OCI-LY7 (cell line): ENCODE measurements at regions not wholly inside any gene's neighbourhood (a gene's known extent, or its start where the extent isn't known, plus 50 kb on each side); places are given as distances from the start of the nearest gene placed in this dataset.

ENCODE experiments used
- BruUV-seq: library from RNA; stranded (reverse); fragments of 400-500 nt; replicated peaks from 2 replicates; lab custom pipeline; 2021; lab: Mats Ljungman, UMichigan
- CTCF ChIA-PET: fragments of 300-600 bp; sonication (Branson Sonifier 250); formaldehyde crosslinking; loops from one replicate; lab custom pipeline; 2022; ENCODE audit warnings: antibody characterized with exemption; ENCODE audit not compliant: unreplicated experiment; lab: Charles Lee
- POLR2A ChIA-PET: fragments of 300-600 bp; sonication (Branson Sonifier 250); formaldehyde crosslinking; loops from one replicate; lab custom pipeline; 2022; ENCODE audit warnings: antibody characterized with exemption; lab: Charles Lee
- DNase-seq: peaks from one replicate; pipeline ENCODE4 v3.0.0-alpha.2; 2015; ENCODE audit warnings: low spot score
- H2AFZ ChIP-seq: fragments of 200-600 bp; sonication (generic), shearing (Covaris generic); 2 replicates; pipeline ENCODE4 v1.6.1; 2014; ENCODE audit warnings: mild to moderate bottlenecking, antibody characterized with exemption, low read length, moderate library complexity
- H3K27ac ChIP-seq: fragments of 200-600 bp; sonication (generic); 2 replicates; pipeline ENCODE4 v1.5.1; 2014; ENCODE audit warnings: mixed run types, low read depth, mild to moderate bottlenecking, moderate library complexity, low read length, inconsistent platforms; ENCODE audit not compliant: poor library complexity, severe bottlenecking
- H3K36me3 ChIP-seq: fragments of 200-600 bp; sonication (generic); 2 replicates; pipeline ENCODE4 v1.6.1; 2014; ENCODE audit warnings: mild to moderate bottlenecking, antibody characterized with exemption, low read length, moderate library complexity, mixed read lengths; ENCODE audit not compliant: insufficient read depth
- H3K4me1 ChIP-seq: fragments of 200-600 bp; sonication (generic); 2 replicates; pipeline ENCODE4 v1.5.1; 2014; ENCODE audit warnings: mild to moderate bottlenecking, low read length; ENCODE audit not compliant: insufficient read depth, poor library complexity, severe bottlenecking
- H3K4me2 ChIP-seq: fragments of 200-600 bp; sonication (generic); 2 replicates; pipeline ENCODE4 v1.6.1; 2014; ENCODE audit warnings: mild to moderate bottlenecking, low read length
- H3K4me3 ChIP-seq: fragments of 200-600 bp; sonication (generic); 2 replicates; pipeline ENCODE4 v1.5.1; 2014; ENCODE audit warnings: mild to moderate bottlenecking, low read depth, low read length; ENCODE audit not compliant: poor library complexity, severe bottlenecking
- H3K79me2 ChIP-seq: fragments of 200-600 bp; sonication (generic); 2 replicates; pipeline ENCODE4 v1.6.1; 2016; ENCODE audit warnings: low read depth, mild to moderate bottlenecking, low read length, moderate library complexity, mixed read lengths; ENCODE audit not compliant: insufficient read depth
- H3K9me2 ChIP-seq: fragments of 200-600 bp; sonication (generic); 2 replicates; pipeline ENCODE4 v1.6.1; 2016; ENCODE audit warnings: mild to moderate bottlenecking, low read length, mixed read lengths; ENCODE audit not compliant: insufficient read depth
- H3K9me3 ChIP-seq: fragments of 200-600 bp; sonication (generic); 2 replicates; pipeline ENCODE4 v1.6.1; 2014; ENCODE audit warnings: mild to moderate bottlenecking, mixed run types, low read length, mixed read lengths
- H4K20me1 ChIP-seq: fragments of 200-600 bp; sonication (generic); 2 replicates; pipeline ENCODE4 v1.6.1; 2014; ENCODE audit warnings: mild to moderate bottlenecking, antibody characterized with exemption, low read length, moderate library complexity, mixed read lengths; ENCODE audit not compliant: insufficient read depth
- CTCF ChIP-seq: fragments of 200-600 bp; sonication (generic); conservative IDR thresholded peaks from 2 replicates; pipeline ENCODE4 v1.5.1; 2014; ENCODE audit warnings: mild to moderate bottlenecking, antibody characterized with exemption, low read length, moderate library complexity, mixed read lengths
- EZH2phosphoT487 ChIP-seq: fragments of 200-600 bp; sonication (generic); IDR thresholded peaks from 2 replicates; pipeline ENCODE4 v1.6.1; 2018; ENCODE audit warnings: low read depth, borderline replicate concordance, mild to moderate bottlenecking, mixed run types, antibody characterized with exemption, low read length, moderate library complexity, mixed read lengths
- intact Hi-C: fragments of 100-400 bp; cut with micrococcal nuclease; formaldehyde crosslinking; loops from one replicate; pipeline ENCODE4 v1.10.0; 2022; ENCODE audit not compliant: unreplicated experiment

GRCh38 chr2:220452561-220452960 is 825.1 kb downstream of the SLC4A3 start:
- Histone ChIP-seq H3K9me2 (no peaks in the 10 kb centered on the region), H3K36me3 (no peaks in the 10 kb centered on the region), H3K79me2 (no peaks in the 10 kb centered on the region), H3K4me3 (no peak overlapping the region), H2AFZ (no peak overlapping the region), H3K9me3 (no peaks in the 10 kb centered on the region), H3K27ac (no peak overlapping the region), H3K4me2 (no peak overlapping the region), H4K20me1 (no peaks in the 10 kb centered on the region), H3K4me1 (no peaks in the 10 kb centered on the region)
- intact Hi-C loops = no loop called here
- POLR2A ChIA-PET = interaction anchor here (0.7 kb wide), 1 partner anchor 66 kb away, joined by 3 read pairs; no protein-coding TSS in a partner anchor
- CTCF ChIA-PET = no interaction called here
- no TSS peak for BruUV-seq
- DNase-seq = no peak
- TF ChIP-seq EZH2phosphoT487 (no peak), CTCF (no peak)

- Histone ChIP-seq H3K27ac (no peak overlapping the region), H3K36me3 (no peaks in the 10 kb centered on the region), H4K20me1 (no peaks in the 10 kb centered on the region), H3K4me3 (no peak overlapping the region), H3K9me3 (no peaks in the 10 kb centered on the region), H3K4me2 (no peak overlapping the region), H2AFZ (no peak overlapping the region), H3K79me2 (no peaks in the 10 kb centered on the region), H3K4me1 (no peaks in the 10 kb centered on the region), H3K9me2 (no peaks in the 10 kb centered on the region)
- intact Hi-C loops = no loop called here
- no peak for DNase-seq
- no TSS peak for BruUV-seq
- POLR2A ChIA-PET = interaction anchor here (0.7 to 1.2 kb wide), 2 partner anchors 32 to 311 kb away, joined by 3 to 5 read pairs; no protein-coding TSS in a partner anchor
- CTCF ChIA-PET = no interaction called here
- no peak for TF ChIP-seq EZH2phosphoT487
- TF ChIP-seq CTCF = no peak
Observed at GRCh38 chr2:220455351-220455990, 828.0 kb downstream of the SLC4A3 start.

DNA sequence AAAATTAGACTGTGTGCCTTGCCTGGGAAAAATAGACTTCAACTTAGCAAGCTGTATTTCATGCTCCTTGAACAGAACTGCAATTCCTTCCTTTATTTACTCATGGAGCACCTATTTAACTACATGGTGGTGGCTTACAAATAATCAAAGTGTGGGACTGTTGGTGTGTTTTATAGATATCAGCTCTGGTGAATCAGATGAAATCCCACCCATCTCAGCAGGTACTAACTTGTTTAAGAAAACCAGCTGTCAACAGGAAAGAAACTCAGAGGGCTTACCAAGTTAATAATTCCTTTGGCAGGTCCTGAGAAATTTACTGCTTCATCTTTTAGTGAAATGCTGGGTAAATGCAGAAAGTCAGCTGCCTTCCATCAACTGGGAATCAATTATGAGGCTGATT is 830.6 kb downstream of the SLC4A3 start:
- no peak overlapping the region for H3K4me2 ChIP-seq
- TF ChIP-seq EZH2phosphoT487 (no peak), CTCF (no peak)
- no peak overlapping the region for H3K27ac ChIP-seq
- ChIA-PET CTCF (no interaction called here), POLR2A (no interaction called here)
- H3K9me2 ChIP-seq = no peaks in the 10 kb centered on the region
- no peak overlapping the region for H2AFZ ChIP-seq
- no peaks in the 10 kb centered on the region for H3K36me3 ChIP-seq
- H3K4me3 ChIP-seq = no peak overlapping the region
- H3K79me2 ChIP-seq = no peaks in the 10 kb centered on the region
- no peaks in the 10 kb centered on the region for H3K4me1 ChIP-seq
- H4K20me1 ChIP-seq = no peaks in the 10 kb centered on the region
- BruUV-seq = no TSS peak
- intact Hi-C loops = no loop called here
- H3K9me3 ChIP-seq = no peaks in the 10 kb centered on the region
- no peak for DNase-seq
